Mucosa of rectum (tissue), 2 donors: ENCODE measurements at regions not wholly inside any gene's neighbourhood (a gene's known extent, or its start where the extent isn't known, plus 50 kb on each side); places are given as distances from the start of the nearest gene placed in this dataset.

Experiments used
- H3K27ac ChIP-seq, 2 donors: one replicate each; pipeline ENCODE4 v1.7.0; 2013; ENCODE audit warnings: inconsistent platforms in 2 of 2, low read depth in 2 of 2, low read length in 2 of 2
- H3K27me3 ChIP-seq, 2 donors: one replicate each; pipeline ENCODE4 v1.7.0; 2013; ENCODE audit warnings: low read length in 2 of 2; ENCODE audit not compliant: control insufficient read depth in 2 of 2, insufficient read depth in 2 of 2
- H3K36me3 ChIP-seq, 2 donors: one replicate each; pipeline ENCODE4 v1.7.0; 2013; ENCODE audit warnings: low read length in 2 of 2; ENCODE audit not compliant: control insufficient read depth in 2 of 2, insufficient read depth in 2 of 2
- H3K4me1 ChIP-seq, 2 donors: one replicate each; pipeline ENCODE4 v1.7.0; 2013; ENCODE audit warnings: low read length in 2 of 2, mild to moderate bottlenecking in 1 of 2; ENCODE audit not compliant: control insufficient read depth in 2 of 2, insufficient read depth in 2 of 2
- H3K4me3 ChIP-seq, 2 donors: one replicate each; pipeline ENCODE4 v1.7.0; 2013; ENCODE audit warnings: low read length in 2 of 2
- H3K9ac ChIP-seq, 2 donors: one replicate each; pipeline ENCODE4 v1.7.0; 2013; ENCODE audit warnings: low read length in 2 of 2, low read depth in 1 of 2, mild to moderate bottlenecking in 1 of 2
- H3K9me3 ChIP-seq, 2 donors: one replicate each; pipeline ENCODE4 v1.7.0; 2013; ENCODE audit warnings: low read length in 2 of 2; ENCODE audit not compliant: control insufficient read depth in 2 of 2
- donor health status: healthy.
- donor health status: Normal muscosa, but diverticular disease.

- Histone ChIP-seq H3K27ac (no peak overlapping the region), H3K9me3 (no peaks in the 10 kb centered on the region), H3K4me1 (no peaks in the 10 kb centered on the region), H3K4me3 (no peak overlapping the region), H3K9ac (no peak overlapping the region), H3K27me3 (no peaks in the 10 kb centered on the region), H3K36me3 (no peaks in the 10 kb centered on the region)
These were observed 106.3 kb upstream of the ARSJ start for GRCh38 chr4:114085611-114086345.

DNA sequence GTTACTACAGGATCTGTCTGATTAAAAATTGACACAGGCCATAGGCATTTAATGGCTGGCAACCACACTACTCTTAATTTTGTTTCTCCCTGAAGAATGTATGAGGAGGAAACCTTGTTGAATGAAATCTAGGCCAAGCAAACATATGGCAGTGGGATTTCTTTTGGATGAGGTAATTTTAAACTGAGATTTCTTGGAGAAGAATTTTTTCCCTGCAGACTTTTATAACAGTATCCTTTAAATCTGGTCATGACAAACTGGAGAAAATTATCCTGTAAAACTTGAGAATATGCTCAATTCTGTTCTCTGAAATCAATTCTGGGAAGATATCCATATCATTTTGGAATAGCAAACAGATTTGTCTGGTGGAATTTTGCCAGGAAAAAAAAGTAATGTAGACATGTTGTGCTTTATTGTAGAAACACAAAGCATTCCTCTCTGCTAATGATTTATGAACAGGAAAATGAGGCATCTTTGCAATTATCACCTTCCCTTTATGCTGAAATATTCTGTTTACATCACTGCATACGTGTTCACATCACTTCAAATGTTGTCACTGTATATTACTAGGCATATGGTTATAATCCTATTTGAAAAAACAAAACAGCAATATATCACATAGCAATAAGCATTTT, 108.3 kb upstream of the ARSJ start:
- no peaks in the 10 kb centered on the region for H3K27me3 ChIP-seq
- no peaks in the 10 kb centered on the region for H3K36me3 ChIP-seq
- no peak overlapping the region for H3K4me3 ChIP-seq
- no peaks in the 10 kb centered on the region for H3K4me1 ChIP-seq
- no peaks in the 10 kb centered on the region for H3K9me3 ChIP-seq
- H3K9ac ChIP-seq: no peak overlapping the region
- no peak overlapping the region for H3K27ac ChIP-seq

DNA sequence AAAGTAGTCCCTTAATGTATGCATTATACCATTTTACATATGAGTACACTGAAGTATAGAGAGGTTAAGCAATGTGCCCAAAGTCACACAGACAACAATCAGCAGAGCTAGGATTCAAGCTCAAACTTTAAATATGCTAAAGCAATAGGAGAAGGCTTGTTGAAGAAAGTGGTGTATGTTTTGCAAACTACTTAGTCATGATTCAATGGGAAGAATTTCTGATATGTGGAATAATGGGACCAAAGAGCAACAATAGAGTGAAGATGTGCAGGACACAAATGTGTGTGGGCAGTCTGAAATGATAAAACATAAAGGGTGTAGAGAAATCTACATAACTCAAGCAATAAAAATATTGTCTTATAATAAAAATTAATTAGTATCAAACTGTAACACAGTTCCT, 109.0 kb upstream of the ARSJ start:
- H3K27ac ChIP-seq: no peak overlapping the region
- H3K27me3 ChIP-seq: no peaks in the 10 kb centered on the region
- H3K9me3 ChIP-seq: no peaks in the 10 kb centered on the region
- H3K4me3 ChIP-seq: no peak overlapping the region
- no peaks in the 10 kb centered on the region for H3K36me3 ChIP-seq
- no peak overlapping the region for H3K9ac ChIP-seq
- no peaks in the 10 kb centered on the region for H3K4me1 ChIP-seq

GRCh38 chr4:114091546-114091945, 112.1 kb upstream of the ARSJ start:
- no peaks in the 10 kb centered on the region for H3K36me3 ChIP-seq
- no peak overlapping the region for H3K27ac ChIP-seq
- H3K9me3 ChIP-seq: no peaks in the 10 kb centered on the region
- no peaks in the 10 kb centered on the region for H3K27me3 ChIP-seq
- no peaks in the 10 kb centered on the region for H3K4me1 ChIP-seq
- no peak overlapping the region for H3K4me3 ChIP-seq
- no peak overlapping the region for H3K9ac ChIP-seq

GRCh38 chr4:114093221-114093715, 113.8 kb upstream of the ARSJ start:
- Histone ChIP-seq H3K27me3 (no peaks in the 10 kb centered on the region), H3K4me1 (no peaks in the 10 kb centered on the region), H3K27ac (no peak overlapping the region), H3K9me3 (no peaks in the 10 kb centered on the region), H3K9ac (no peak overlapping the region), H3K4me3 (no peak overlapping the region), H3K36me3 (no peaks in the 10 kb centered on the region)

DNA sequence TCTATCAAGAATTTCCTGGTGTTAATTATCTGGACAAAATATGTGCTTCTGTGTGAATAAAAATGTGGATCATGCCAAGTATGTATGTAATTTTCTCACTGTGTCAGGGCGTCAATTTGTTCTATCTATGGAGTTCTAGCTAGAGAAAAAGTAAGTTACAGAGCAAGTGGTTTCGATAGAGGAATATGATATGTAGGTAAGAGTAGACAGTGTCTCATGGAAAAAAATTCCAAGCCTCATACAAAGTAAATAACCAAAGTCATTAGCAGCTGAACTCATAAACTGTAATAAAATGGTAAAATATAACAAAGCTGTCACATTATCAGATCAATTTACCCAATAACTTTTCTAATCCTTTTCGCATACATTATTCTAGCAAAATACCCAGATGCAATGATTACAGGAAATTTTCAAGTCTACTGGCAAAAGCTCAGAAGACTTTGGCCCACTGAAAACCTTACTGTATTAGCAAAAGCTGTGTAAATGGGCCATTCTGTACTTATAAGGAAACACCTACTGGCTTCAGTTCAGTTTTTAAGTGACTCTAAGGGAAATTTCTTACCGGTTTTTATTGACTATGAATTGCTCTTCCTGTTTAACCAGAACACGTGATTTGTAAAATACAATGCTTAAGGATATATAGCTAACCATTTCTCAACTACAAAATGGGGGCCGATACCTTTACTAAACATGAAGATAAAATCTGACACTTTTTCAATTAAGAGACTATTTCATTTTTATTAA, 121.0 kb upstream of the ARSJ start:
- Histone ChIP-seq H3K4me1 (no peaks in the 10 kb centered on the region), H3K9ac (no peak overlapping the region), H3K36me3 (no peaks in the 10 kb centered on the region), H3K27ac (no peak overlapping the region), H3K27me3 (no peaks in the 10 kb centered on the region), H3K9me3 (no peaks in the 10 kb centered on the region), H3K4me3 (no peak overlapping the region)

DNA sequence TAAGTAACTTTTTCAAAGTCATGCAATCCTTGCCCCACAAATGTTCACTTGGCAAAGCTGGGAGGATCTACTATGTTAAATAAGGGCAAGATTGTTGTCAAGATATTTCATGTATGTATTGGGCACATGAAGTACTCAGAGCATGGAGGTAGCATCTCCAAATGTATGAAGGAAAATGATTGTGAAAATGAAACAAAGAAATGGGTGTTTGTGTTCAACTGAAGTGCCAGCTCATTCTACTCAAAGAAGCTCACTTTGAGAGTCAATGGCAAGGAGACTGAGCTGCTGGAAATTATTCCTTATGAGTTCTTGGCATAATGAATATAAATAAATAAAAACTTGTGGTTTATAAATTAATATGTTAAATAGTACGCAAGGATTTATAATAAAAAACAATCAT, 124.5 kb upstream of the ARSJ start:
- H3K27ac ChIP-seq: no peak overlapping the region
- no peak overlapping the region for H3K4me3 ChIP-seq

GRCh38 chr4:114108869-114109268, 129.4 kb upstream of the ARSJ start:
- Histone ChIP-seq H3K4me1 (no peaks in the 10 kb centered on the region), H3K9me3 (no peaks in the 10 kb centered on the region), H3K36me3 (no peaks in the 10 kb centered on the region), H3K27ac (no peak overlapping the region), H3K27me3 (no peaks in the 10 kb centered on the region), H3K4me3 (no peak overlapping the region), H3K9ac (no peak overlapping the region)

More for the DNA sequence above, 124.5 kb upstream of the ARSJ start:
- H3K27me3 ChIP-seq: no peaks in the 10 kb centered on the region
- H3K9ac ChIP-seq: no peak overlapping the region
- no peaks in the 10 kb centered on the region for H3K9me3 ChIP-seq
- no peaks in the 10 kb centered on the region for H3K4me1 ChIP-seq
- no peaks in the 10 kb centered on the region for H3K36me3 ChIP-seq

GRCh38 chr4:114109776-114110175, 130.3 kb upstream of the ARSJ start:
- Histone ChIP-seq H3K4me1 (no peaks in the 10 kb centered on the region), H3K27ac (no peak overlapping the region), H3K36me3 (no peaks in the 10 kb centered on the region), H3K4me3 (no peak overlapping the region), H3K27me3 (no peaks in the 10 kb centered on the region), H3K9ac (no peak overlapping the region), H3K9me3 (no peaks in the 10 kb centered on the region)

DNA sequence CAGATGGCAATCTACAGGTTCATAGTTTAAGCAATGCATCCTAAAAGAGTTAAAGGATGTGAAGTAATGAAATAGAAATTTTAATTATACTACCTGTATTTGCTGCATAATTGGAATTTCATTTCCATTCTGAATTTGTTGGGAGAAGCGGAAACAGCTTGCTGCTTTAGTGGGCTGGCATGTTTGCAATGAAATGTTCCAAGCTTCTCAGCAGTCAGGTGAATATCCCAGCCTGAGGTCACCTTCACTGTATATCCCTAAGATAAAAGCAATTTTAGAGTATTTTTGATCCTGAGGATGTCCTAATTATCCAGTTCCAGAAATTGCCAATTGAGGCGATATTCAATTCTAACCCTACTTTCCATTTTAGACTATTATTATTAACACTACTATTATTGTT, 136.1 kb upstream of the ARSJ start:
- no peaks in the 10 kb centered on the region for H3K9me3 ChIP-seq
- no peak overlapping the region for H3K4me3 ChIP-seq
- no peak overlapping the region for H3K9ac ChIP-seq
- no peaks in the 10 kb centered on the region for H3K36me3 ChIP-seq
- H3K4me1 ChIP-seq: no peaks in the 10 kb centered on the region
- H3K27ac ChIP-seq: no peak overlapping the region
- H3K27me3 ChIP-seq: no peaks in the 10 kb centered on the region
